Thymus (tissue), 11 donors: ENCODE measurements at regions not wholly inside any gene's neighbourhood (a gene's known extent, or its start where the extent isn't known, plus 50 kb on each side); places are given as distances from the start of the nearest gene placed in this dataset.

ENCODE experiments used
- DNase-seq, 9 donors: peaks; one replicate each; pipeline ENCODE4 v3.0.0-alpha.2; 2013; ENCODE audit warnings: low spot score in 9 of 9, low read depth in 6 of 9, missing footprints in 1 of 9
- H3K27ac ChIP-seq, 2 donors: one replicate each; pipeline ENCODE4 v1.5.1; 2013; ENCODE audit warnings: control low read depth in 1 of 2, low read depth in 1 of 2, low read length in 1 of 2, mild to moderate bottlenecking in 1 of 2, moderate library complexity in 1 of 2
- H3K27me3 ChIP-seq, 2 donors: one replicate each; pipeline ENCODE4 v1.5.1; 2013; ENCODE audit warnings: low read length in 1 of 2; ENCODE audit not compliant: control insufficient read depth in 2 of 2, insufficient read depth in 1 of 2
- H3K36me3 ChIP-seq, 2 donors: one replicate each; pipeline ENCODE4 v1.5.1; 2013; ENCODE audit warnings: low read length in 1 of 2, mild to moderate bottlenecking in 1 of 2, moderate library complexity in 1 of 2; ENCODE audit not compliant: control insufficient read depth in 2 of 2, insufficient read depth in 2 of 2
- H3K4me1 ChIP-seq, 2 donors: one replicate each; pipeline ENCODE4 v1.5.1; 2013; ENCODE audit warnings: low read length in 2 of 2; ENCODE audit not compliant: control insufficient read depth in 2 of 2, insufficient read depth in 2 of 2
- H3K4me3 ChIP-seq, 2 donors: one replicate each; pipeline ENCODE4 v1.5.1; 2013; ENCODE audit warnings: low read length in 2 of 2, control low read depth in 1 of 2, mild to moderate bottlenecking in 1 of 2
- H3K9me3 ChIP-seq, 2 donors: one replicate each; pipeline ENCODE4 v1.5.1; 2013; ENCODE audit warnings: low read length in 1 of 2, mild to moderate bottlenecking in 1 of 2; ENCODE audit not compliant: control insufficient read depth in 2 of 2, insufficient read depth in 1 of 2
- WGBS: extraction: QIAGEN DNeasy Blood & Tissue Kit; methylation state at CpG from one replicate; pipeline ENCODE4 v1.1.7; 2013; 5-methylcytosine and 5-hydroxymethylcytosine counted together
- donor health status: healthy.

DNA sequence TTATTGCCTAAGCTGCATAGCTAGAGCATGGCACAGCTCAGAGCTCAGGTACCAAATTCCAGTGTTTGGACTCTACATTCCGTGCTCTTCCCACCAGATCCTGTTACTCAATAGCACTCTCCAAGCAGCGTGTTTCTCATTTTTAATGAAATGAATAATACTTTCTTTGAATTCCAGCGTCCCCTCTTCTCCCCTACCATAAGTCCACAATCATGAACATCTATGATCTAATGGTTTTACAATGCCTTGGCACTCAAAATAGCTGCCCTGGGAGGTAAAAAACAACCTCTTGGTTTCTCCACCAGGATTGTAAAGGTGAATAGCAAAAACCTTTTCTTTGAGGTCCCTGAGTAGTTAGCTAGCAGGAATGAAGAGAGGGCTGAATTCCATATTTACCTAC lies 480.0 kb upstream of the PKN2 start:
- Histone ChIP-seq H3K9me3 (no peaks in the 10 kb centered on the region), H3K4me3 (no peak overlapping the region), H3K27ac (no peak overlapping the region), H3K27me3 (no peaks in the 10 kb centered on the region), H3K36me3 (no peaks in the 10 kb centered on the region), H3K4me1 (no peaks in the 10 kb centered on the region)
- DNase-seq, result no peak
- 64% methylated on average over 3 of the region's 3 CpGs for WGBS

DNA sequence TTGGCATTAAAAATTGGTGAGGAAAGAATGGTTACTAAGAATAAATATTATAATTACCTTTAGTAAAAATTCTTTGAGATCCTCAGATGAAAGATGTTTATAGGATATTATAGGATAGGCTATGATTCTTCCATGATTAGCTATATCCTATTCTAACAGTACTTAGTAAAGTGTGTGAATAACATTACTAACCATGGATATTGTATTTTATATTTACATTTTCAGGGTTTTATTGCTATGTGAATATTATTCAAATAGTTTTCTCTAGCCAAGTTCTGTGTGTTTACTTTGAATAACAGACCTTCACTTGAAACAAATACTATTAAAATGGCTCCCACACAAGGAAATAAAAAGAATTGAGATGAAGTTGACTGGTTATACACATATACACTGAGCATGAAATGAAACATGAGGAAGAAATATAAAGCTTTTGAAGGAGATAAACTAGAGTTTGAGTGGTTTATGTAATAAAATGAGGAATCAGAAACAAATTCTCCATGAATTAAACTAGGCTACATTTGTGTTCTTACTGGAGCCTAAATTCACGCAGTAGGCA lies 479.4 kb upstream of the PKN2 start:
- no peak for DNase-seq
- Histone ChIP-seq H3K27me3 (no peaks in the 10 kb centered on the region), H3K4me1 (no peaks in the 10 kb centered on the region), H3K36me3 (no peaks in the 10 kb centered on the region), H3K27ac (no peak overlapping the region), H3K4me3 (no peak overlapping the region), H3K9me3 (no peaks in the 10 kb centered on the region)
- 98% methylated on average over 1 of the region's 1 CpG for WGBS

DNA sequence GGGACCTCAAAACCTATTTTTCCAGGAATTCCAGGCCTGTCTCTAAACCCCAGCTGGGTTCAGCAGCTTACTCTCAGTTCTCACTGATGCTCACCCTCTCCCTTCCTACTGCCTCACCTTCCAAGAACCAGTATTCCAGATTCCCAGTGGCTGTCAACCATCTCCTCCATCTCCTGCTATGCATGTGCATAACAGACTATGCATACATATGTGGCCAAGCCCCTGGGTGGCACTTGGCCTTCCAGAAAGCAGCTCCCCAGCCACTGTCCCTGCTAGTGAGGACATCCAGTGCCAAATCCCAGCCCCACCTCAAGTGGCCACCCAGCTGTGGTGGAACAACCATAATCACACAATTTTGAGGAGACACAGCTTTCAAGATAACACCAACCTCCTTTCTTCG lies 475.7 kb upstream of the PKN2 start:
- 93% methylated on average over 1 of the region's 1 CpG for WGBS

DNA sequence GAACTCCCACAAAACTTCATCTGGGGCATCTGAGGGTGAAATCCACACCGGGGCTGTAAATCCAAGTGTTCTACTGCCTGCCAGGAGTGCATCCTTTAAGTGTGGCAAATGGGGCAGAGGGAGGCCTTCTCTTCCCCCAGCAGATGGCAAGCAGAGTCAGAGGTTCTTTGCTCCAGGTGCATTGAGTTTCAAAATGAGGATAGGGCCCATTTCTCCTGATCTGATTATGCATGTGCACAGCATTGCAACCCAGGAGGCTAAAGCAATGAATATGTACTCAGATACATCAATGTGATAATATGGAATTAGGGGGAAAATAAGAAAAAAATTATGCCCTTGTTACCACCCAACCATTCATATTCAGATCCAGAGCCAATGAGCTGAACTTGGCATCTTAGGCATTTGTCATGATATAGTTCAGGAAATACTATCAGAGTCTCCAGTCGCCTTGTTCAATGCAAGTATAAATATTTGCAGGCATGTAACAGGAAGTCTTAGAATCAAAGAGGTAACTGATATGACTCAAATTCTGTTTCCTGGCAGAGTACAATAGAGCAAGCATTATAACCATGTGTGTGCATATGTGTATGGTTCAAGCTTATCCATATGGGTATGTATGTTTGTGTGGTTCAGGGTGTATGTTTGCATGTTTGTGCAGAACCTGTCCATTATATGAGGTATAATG lies 473.8 kb upstream of the PKN2 start:
- H3K27me3 ChIP-seq, result no peaks in the 10 kb centered on the region
- no peak overlapping the region for H3K4me3 ChIP-seq
- H3K4me1 ChIP-seq, result no peaks in the 10 kb centered on the region
- no peaks in the 10 kb centered on the region for H3K36me3 ChIP-seq
- H3K27ac ChIP-seq, result no peak overlapping the region
- 66% methylated on average over 2 of the region's 2 CpGs for WGBS
- peak in 1 of 9 donors; percentile 5 for DNase-seq
- no peaks in the 10 kb centered on the region for H3K9me3 ChIP-seq

More for the DNA sequence above, 475.7 kb upstream of the PKN2 start:
- DNase-seq, result no peak
- Histone ChIP-seq H3K27me3 (no peaks in the 10 kb centered on the region), H3K4me3 (no peak overlapping the region), H3K4me1 (no peaks in the 10 kb centered on the region), H3K9me3 (no peaks in the 10 kb centered on the region), H3K36me3 (no peaks in the 10 kb centered on the region), H3K27ac (no peak overlapping the region)

DNA sequence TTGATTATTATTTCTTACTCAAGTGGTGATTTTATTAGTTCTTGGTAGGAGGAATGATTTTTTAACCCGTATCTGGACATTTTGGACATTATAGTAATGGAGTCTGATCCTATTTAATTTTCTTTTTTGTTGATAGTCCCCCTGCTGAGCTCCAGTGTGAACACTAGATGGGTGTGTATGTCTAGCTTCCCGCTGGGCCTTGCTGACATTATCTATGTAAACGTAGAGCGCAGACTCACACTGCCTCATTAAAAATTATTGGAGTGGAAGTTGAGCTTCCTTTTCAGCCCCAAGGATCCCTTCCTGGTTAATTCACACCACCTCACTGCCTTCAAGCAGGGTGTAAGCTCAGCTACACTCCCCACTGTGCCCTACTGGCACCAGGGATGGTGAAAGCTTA lies 467.6 kb upstream of the PKN2 start:
- Histone ChIP-seq H3K36me3 (no peaks in the 10 kb centered on the region), H3K4me3 (no peak overlapping the region), H3K4me1 (no peaks in the 10 kb centered on the region), H3K27ac (no peak overlapping the region), H3K9me3 (no peaks in the 10 kb centered on the region), H3K27me3 (no peaks in the 10 kb centered on the region)
- WGBS, result 92% methylated on average over 4 of the region's 4 CpGs
- DNase-seq, result no peak

DNA sequence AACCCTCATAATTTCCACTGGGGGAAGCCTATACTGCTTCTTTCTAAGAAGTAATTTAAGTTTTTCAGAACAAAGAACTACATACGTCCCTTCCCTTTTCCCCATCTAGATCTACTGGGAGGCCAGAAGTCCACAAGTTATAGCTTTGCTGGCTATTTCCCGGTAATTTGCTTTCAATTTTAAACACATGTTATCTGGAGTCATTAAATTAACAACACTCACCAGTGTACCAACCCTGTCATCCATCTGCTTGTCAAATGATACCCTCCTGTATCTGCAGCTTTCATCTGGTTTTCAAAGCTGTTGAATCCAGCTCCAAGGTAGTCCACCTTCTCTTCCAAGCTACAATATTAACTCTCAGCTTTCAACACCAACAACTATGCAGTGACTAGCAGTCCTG lies 466.7 kb upstream of the PKN2 start:
- 94% methylated on average over 2 of the region's 2 CpGs for WGBS
- DNase-seq, result no peak
- Histone ChIP-seq H3K9me3 (no peaks in the 10 kb centered on the region), H3K27me3 (no peaks in the 10 kb centered on the region), H3K27ac (no peak overlapping the region), H3K36me3 (no peaks in the 10 kb centered on the region), H3K4me1 (no peaks in the 10 kb centered on the region), H3K4me3 (no peak overlapping the region)

DNA sequence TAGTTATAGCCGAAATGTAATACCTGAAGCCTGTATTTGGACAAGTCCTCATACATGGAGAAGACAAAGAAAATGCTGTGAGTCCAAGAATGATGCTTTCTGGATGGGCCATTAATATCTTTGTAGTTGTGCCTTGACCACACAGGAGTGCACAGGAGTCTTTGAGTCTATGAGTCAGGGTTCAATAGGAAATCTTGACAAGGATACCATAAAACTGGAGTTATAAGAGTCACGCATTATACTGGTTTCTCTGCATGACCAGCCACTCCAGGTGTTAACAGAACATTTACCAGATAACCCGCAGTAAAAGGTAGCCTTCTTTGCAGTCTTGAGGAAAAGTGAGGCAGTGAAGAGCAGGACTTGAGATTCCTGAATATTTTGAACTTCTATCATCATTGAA lies 464.6 kb upstream of the PKN2 start:
- Histone ChIP-seq H3K36me3 (no peaks in the 10 kb centered on the region), H3K9me3 (no peaks in the 10 kb centered on the region), H3K27me3 (no peaks in the 10 kb centered on the region), H3K27ac (no peak overlapping the region), H3K4me1 (no peaks in the 10 kb centered on the region), H3K4me3 (no peak overlapping the region)
- 95% methylated on average over 3 of the region's 3 CpGs for WGBS
- no peak for DNase-seq

DNA sequence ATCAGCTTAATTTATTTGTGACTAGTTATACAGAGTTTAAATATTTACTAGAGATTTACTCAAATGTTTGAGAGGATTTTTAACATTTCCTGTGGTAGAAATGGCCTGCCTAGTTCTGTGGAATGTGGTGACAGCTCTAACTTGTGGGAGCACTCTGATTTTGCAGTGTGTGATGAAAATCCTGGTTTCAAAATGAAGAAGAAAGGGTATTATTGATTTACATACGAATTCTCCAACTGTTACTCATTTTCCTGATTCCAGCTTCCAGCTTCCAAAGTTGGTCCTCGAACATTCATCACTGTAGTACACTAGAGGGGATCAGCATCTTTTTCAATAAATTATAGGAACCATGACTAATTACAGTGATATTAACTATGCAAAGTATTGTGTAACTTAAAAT lies 462.7 kb upstream of the PKN2 start:
- no peak for DNase-seq
- Histone ChIP-seq H3K27me3 (no peaks in the 10 kb centered on the region), H3K27ac (no peak overlapping the region), H3K36me3 (no peaks in the 10 kb centered on the region), H3K4me1 (no peaks in the 10 kb centered on the region), H3K9me3 (no peaks in the 10 kb centered on the region), H3K4me3 (no peak overlapping the region)
- WGBS, result 90% methylated on average over 2 of the region's 2 CpGs

DNA sequence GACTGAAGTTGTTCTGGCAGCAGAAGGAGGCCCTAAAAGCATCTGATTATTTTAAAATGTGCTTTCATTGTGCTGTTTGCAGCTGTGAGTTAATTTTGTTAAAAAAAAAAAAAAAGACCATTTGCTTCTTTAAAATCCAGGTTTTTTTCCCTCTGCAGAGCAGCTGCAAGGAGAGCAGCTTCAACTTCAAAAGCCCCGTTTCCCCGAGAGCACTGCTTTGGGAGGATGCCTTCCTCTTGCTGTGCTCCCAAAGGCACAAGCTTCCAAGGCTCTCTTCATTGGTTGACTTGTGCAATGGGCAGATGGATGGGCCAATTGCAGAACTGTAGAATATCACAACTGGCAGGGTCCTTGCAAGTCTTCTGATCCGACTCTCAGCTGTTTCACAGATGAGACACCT lies 459.2 kb upstream of the PKN2 start:
- H3K27me3 ChIP-seq, result no peaks in the 10 kb centered on the region
- H3K9me3 ChIP-seq, result no peaks in the 10 kb centered on the region
- H3K4me1 ChIP-seq, result no peaks in the 10 kb centered on the region
- no peaks in the 10 kb centered on the region for H3K36me3 ChIP-seq
- 95% methylated on average over 3 of the region's 3 CpGs for whole genome bisulfite sequencing
- H3K27ac ChIP-seq, result no peak overlapping the region
- DNase-seq, result no peak
- no peak overlapping the region for H3K4me3 ChIP-seq
